GM19025 (cell line): ENCODE measurements at regions not wholly inside any gene's neighbourhood (a gene's known extent, or its start where the extent isn't known, plus 50 kb on each side); places are given as distances from the start of the nearest gene placed in this dataset.

Experiments used
- ATAC-seq: cut with Tn5 transposase; IDR thresholded peaks from one replicate; pipeline ENCODE4 v1.9.1; 2021; ENCODE audit warnings: mild to moderate bottlenecking, low read depth, moderate library complexity; ENCODE audit not compliant: unreplicated experiment

DNA sequence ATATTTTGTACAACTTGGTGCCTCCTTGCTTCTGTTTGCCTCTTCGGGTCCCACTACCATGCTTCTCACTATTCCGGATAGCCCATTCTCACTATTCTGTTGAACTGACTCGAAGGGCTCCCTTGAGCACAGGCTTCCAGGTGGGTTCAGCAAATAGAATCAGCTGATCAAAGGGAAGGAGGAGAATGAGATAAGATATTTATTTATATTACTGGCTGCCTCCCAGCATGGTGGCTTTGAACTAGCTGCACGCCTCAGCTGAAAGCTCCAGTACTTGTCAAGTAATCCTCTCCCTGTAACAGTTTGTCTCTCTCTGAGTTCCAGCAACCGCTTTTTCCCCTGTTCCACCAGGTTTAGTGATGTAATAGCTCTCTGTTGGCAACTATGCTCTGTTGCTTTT lies 187.8 kb upstream of the HNRNPA3 start:
- no peak for ATAC-seq

DNA sequence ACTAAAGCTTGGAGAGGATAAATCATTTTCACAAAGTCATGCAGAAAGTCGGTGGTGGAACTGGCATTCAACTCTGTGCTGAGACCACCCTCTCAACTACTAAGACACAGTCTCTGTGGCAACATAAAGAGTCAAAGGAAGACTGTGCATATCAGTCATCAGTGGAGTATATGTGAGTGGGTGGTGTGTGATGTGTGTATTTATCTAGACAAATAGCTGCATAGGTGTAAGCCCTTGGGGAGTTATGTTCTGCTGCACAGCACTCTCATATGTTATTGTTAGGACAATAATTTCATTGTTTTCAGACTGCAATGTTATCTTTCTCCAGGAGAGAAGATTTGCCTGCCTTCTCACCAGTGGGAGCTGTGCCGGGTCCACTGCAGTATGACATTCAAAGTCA lies 186.3 kb upstream of the HNRNPA3 start:
- ATAC-seq, result no peak

GRCh38 chr2:177026956-177027355 lies 185.6 kb upstream of the HNRNPA3 start:
- ATAC-seq, result no peak

GRCh38 chr2:177028296-177028695 lies 184.3 kb upstream of the HNRNPA3 start:
- no peak for ATAC-seq

- ATAC-seq, result no peak
Measured at GRCh38 chr2:177029075-177029474, 183.5 kb upstream of the HNRNPA3 start.

DNA sequence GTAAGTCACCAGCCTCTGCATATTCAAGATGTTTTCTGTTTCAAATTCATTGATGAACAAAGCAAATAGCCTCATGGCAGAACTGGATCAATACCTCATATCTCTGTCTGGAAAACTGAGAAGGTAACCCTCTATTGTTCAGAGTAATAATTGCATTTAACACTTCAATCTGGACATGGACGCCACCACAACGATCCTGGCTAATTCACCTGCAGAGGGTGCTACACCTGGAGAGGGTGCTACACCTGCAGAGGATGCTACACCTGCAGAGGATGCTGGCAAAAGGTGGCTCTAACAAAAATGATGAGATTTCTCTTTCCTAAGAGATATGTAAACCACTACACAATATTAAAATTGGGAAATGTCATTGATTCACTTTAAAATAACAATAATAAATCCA lies 183.1 kb upstream of the HNRNPA3 start:
- ATAC-seq, result no peak

DNA sequence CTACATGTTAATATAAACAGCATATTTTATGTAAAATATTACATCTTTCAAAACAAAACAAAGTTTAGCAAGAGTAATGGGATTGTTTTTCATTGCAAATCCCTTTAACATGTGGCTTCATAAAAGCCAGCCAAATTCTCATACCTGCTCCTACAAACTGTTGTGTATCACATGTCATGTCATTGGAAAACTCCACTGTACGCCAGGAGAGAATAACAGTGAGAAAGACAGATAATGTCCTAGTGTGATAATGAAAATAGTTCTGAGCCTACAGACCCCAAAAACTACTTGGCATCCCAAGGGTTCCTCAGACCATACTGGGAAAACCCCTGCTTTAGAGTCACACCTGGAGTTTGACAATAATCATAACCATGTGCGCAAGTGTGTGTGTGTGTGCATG lies 182.7 kb upstream of the HNRNPA3 start:
- no peak for ATAC-seq

- no peak for ATAC-seq
Measured at GRCh38 chr2:177030451-177031105, 182.0 kb upstream of the HNRNPA3 start.

DNA sequence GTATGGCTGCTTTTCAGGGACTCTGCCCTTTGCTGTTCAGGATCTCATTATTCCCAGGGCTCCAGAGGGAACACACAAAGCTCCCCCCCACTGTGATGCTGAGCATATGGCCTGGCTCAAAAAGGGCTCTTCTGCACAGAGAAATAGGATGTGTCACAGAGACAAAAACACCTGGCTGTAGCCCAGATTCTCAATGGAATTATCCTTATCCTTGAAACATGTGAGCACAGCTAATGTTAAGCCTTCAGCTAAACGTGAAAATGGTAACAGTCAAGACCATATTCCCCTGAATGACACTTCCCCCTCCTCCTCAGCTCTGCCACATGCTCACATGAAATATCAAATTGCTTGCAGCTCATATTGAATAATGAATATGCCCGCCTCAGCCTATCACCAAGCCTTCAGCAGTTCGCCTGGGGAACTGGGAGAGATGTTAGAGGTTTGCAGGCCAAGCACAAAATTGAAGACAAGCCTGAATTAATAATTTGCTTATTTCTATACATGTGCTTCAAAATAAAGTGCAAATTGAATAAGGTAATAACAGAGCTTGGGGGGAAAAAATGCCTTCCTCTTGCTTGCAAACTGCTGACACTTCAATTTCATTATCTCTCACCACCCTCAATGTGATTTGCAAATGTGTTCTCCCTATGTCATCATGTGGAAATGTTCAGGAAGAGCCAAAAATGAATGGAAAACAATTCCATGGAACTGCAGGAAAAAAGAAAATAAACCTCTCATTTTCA lies 181.0 kb upstream of the HNRNPA3 start:
- ATAC-seq, result no peak

DNA sequence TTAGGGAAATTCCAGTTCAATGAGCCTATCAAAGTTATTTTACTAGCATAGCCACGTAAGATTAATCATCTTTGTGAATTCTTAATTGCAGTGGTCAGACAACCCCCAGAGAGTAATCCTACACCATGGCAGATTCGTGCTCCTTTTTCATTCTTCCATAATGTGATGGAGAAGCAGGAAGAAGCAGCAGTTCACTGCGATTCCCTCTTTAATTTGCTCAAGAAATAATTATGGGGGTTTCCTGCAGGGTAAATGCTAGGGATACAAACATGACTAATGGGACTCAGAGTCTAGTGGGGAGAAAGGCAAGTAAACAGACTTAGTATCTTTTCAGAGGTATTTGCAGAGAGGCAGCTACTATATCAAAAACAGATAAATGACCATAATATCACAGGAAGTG lies 175.8 kb upstream of the HNRNPA3 start:
- ATAC-seq, result no peak

DNA sequence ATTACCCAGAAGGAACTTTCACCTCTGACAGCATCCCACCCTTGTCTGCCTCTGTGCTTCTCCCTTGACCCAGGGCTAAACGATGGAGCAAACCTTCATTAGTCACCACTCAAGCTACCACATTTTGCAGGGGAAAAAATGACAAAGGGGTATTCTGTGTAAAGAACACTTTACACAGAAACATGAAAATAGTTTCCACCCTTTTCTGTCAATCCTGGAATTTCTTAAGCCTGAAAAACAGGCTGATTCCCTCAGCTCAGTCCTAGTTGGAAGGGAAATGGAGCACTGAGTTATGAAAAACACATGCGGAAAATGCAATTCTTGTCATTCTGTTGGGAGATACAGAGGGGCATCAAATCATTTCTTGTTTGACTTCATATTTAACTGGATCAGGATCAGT lies 175.0 kb upstream of the HNRNPA3 start:
- no peak for ATAC-seq

DNA sequence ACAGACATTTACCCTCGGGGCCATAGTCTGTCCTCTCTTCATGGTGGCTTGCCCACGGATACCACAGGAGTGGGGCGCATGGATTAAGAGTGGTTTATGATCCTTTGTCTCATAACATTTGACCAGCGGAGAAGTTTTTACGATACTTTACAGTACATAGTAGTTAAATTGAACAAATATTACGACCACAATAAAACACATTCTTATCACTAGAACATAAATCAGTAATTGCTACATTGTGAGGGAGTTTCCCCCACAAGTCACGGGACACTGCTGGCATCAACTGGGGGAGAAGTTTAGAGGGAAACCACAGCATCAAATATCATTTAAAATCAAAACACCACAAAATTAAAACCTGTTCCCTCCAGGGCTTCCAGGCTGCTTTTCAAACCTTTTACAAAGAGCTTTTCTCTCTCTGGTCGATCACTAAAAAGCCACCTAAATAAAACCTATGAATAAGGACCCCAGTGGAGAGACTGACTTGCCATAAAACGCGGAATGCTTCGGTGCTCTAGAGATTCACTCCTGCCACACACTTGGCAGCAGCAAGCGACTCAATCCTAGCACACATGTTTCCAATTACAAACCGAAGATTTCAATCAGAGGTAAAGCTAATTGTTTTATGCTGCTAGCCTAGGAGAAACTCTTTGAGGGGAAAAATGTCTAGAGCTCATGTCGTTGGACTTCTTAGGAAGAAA lies 173.7 kb upstream of the HNRNPA3 start:
- ATAC-seq, result no peak

DNA sequence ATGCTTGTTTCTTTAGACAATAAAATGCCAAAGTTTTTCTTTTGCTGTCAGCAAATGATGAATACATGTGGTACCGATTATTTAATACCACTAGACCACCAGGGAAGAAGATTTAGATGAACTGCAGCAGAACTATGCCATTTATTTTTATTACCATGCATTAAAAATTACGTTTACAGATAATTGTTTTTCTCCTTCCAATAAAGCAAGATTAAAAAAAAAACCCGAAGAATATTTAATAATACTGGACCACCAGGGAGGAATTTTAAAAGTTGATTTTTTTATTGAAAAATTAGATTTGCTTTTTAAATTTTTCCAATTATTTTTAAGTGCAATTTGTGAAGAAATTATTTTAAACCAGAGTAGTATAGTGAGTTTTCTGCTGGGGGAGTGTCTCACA lies 170.3 kb upstream of the HNRNPA3 start:
- ATAC-seq, result no peak

DNA sequence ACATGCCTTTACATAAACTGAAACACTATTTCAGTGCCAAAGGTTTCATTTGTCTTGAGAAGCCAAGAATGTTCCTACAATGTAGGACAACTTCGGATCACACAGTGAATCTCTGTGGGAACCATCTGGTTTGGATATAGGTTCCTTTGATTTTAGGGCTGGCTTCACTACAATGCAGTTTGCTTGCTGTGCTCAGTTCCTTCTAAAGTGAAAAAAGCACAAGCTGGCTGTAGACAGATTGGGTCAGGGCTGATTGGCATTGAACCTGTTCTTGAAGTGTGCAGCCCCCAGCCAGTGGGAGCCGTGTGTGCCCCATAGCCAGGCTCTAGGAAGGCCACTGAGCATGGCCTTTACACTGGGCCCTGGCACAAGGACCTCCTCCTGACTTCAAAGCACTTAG lies 167.9 kb upstream of the HNRNPA3 start:
- no peak for ATAC-seq

DNA sequence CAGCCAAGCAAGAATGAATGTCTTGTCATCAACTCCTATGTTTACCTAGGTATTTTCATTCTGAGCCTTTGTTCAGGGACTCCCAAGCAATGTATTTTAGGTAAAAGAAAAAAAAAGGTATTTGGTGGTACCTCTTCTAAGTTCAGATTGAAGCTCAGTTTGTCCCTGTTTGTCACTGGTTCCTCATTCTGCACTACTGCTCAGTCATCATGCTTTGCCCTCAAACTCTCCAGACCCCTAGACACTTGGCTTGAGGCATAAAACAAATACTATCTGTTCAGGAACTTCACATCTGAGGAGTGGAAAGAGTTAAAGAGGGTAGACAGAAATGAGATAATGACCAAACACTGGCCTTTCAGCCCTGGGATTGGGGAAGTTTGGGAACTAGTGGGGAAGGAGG lies 163.6 kb upstream of the HNRNPA3 start:
- ATAC-seq, result no peak

GRCh38 chr2:177051278-177051677 lies 161.3 kb upstream of the HNRNPA3 start:
- no peak for ATAC-seq

- ATAC-seq, result no peak
Measured at GRCh38 chr2:177052471-177052870, 160.1 kb upstream of the HNRNPA3 start.

- ATAC-seq, result no peak
Measured at GRCh38 chr2:177053038-177053437, 159.6 kb upstream of the HNRNPA3 start.

DNA sequence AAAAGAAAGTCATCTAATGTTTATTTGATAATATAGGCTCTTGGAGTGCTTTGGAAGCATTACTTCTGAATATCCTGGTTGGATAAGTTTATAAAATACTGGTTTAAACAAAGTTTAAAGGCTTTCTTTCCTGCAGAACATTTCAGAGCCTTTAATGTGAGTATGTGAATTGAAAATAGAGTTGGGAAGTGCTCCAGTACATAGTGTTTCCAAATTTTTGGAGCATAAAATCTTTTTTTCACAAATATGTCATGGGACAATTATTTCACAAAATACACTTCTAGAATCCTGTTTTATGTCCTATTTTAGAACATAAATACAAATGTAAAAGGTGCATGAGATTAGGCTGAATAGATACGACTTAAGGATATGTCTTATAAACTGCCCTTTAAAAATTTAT lies 158.9 kb upstream of the HNRNPA3 start:
- no peak for ATAC-seq

DNA sequence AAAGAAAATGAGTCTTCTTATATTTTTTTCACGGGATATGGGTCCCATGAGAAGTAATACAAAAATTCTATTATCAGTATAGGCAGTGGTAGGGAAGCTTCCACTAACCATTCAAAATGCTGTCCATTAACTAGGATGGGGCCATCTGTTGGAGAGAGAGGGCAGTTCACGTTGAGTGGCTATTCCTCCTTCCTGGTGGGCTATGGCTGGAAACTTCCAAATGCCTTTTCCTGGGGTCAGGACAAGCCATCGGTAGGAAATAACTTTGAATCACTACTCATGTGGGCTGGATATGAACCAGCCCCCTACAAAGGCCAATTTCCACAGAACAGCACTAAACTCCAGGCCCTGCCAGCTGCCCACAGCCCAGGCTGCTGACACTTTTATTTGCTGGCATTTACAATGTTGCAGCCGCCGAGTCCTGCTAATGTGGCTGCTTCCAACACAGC lies 156.1 kb upstream of the HNRNPA3 start:
- no peak for ATAC-seq

- no peak for ATAC-seq
Measured at GRCh38 chr2:177058747-177059146, 153.8 kb upstream of the HNRNPA3 start.

DNA sequence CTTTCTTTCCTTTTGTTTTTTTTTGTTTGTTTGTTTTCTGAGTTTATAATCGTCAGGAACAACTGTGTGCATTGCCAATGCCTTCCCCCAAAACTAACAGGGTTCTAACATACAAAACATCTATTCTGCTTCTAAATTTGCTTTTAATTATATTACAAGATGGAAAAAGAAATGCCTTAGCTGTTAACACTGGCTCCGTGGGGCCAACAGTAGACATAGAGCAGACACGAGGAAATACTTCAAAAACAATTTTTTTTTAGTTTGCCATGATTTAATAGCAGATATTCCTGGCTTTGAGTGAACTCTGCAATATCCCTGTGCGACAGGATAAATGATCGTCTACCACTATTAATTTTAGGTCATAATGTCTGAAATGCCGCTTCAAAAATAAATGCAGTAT lies 153.3 kb upstream of the HNRNPA3 start:
- ATAC-seq, result no peak
